HG02981 (cell line): ENCODE measurements at regions not wholly inside any gene's neighbourhood (a gene's known extent, or its start where the extent isn't known, plus 50 kb on each side); places are given as distances from the start of the nearest gene placed in this dataset.
"Not testable (repeated sequence)": the region's sequence is repeated elsewhere in the genome, so short reads cannot be mapped to it uniquely, and the experiment has no call there.

Source experiments
- ATAC-seq: cut with Tn5 transposase; IDR thresholded peaks from one replicate; pipeline ENCODE4 v1.9.1; 2021; ENCODE audit warnings: mild to moderate bottlenecking, moderate library complexity; ENCODE audit not compliant: unreplicated experiment

- not testable (repeated sequence) for ATAC-seq
Measured at GRCh38 chr10:55537497-55537896, 736.5 kb upstream of the PCDH15 start.

- ATAC-seq: no peak
Measured at GRCh38 chr10:55519264-55519663, 718.2 kb upstream of the PCDH15 start.

- not testable (repeated sequence) for ATAC-seq
Measured at GRCh38 chr10:55518416-55518815, 717.4 kb upstream of the PCDH15 start.

GRCh38 chr10:55509168-55509567 is 708.1 kb upstream of the PCDH15 start:
- ATAC-seq: no peak

GRCh38 chr10:55500931-55501559 is 700.0 kb upstream of the PCDH15 start:
- peak; percentile 92 for ATAC-seq

- ATAC-seq: no peak
Measured at GRCh38 chr10:55497893-55498499, 697.0 kb upstream of the PCDH15 start.

GRCh38 chr10:55495555-55495954 is 694.5 kb upstream of the PCDH15 start:
- no peak for ATAC-seq

GRCh38 chr10:55491712-55492111 is 690.7 kb upstream of the PCDH15 start:
- ATAC-seq: no peak

- ATAC-seq: no peak
Measured at GRCh38 chr10:55485827-55486226, 684.8 kb upstream of the PCDH15 start.

GRCh38 chr10:55476129-55476528 is 675.1 kb upstream of the PCDH15 start:
- no peak for ATAC-seq

- ATAC-seq: no peak
Measured at GRCh38 chr10:55474258-55474657, 673.2 kb upstream of the PCDH15 start.

GRCh38 chr10:55470840-55471239 is 669.8 kb upstream of the PCDH15 start:
- no peak for ATAC-seq

GRCh38 chr10:55466806-55467504 is 665.9 kb upstream of the PCDH15 start:
- no peak for ATAC-seq

- ATAC-seq: no peak
Measured at GRCh38 chr10:55464083-55464482, 663.1 kb upstream of the PCDH15 start.

GRCh38 chr10:55460008-55460407 is 659.0 kb upstream of the PCDH15 start:
- ATAC-seq: no peak

- ATAC-seq: no peak
Measured at GRCh38 chr10:55449981-55450380, 649.0 kb upstream of the PCDH15 start.

- no peak for ATAC-seq
Measured at GRCh38 chr10:55446441-55447002, 645.5 kb upstream of the PCDH15 start.

GRCh38 chr10:55441777-55442176 is 640.7 kb upstream of the PCDH15 start:
- no peak for ATAC-seq

GRCh38 chr10:55426138-55426537 is 625.1 kb upstream of the PCDH15 start:
- no peak for ATAC-seq

GRCh38 chr10:55410415-55410885 is 609.4 kb upstream of the PCDH15 start:
- ATAC-seq: no peak

- ATAC-seq: no peak
Measured at GRCh38 chr10:55404094-55404493, 603.1 kb upstream of the PCDH15 start.
